Stimulated activated CD4-positive, alpha-beta T cell treated with anti-CD3 and anti-CD28 coated beads, Interleukin-15, amount 100 ng/mL, for 1 hour (primary cell): ENCODE measurements at regions not wholly inside any gene's neighbourhood (a gene's known extent, or its start where the extent isn't known, plus 50 kb on each side); places are given as distances from the start of the nearest gene placed in this dataset.

ENCODE experiments used
- DNase-seq, 2 donors: peaks; one replicate each; pipeline ENCODE4 v3.0.0-alpha.2; 2020; ENCODE audit warnings: low read depth in 1 of 2, low spot score in 1 of 2

GRCh38 chr10:29760138-29760900 lies 125.5 kb upstream of the SVIL start:
- no peak for DNase-seq

- no peak for DNase-seq
These were observed 123.0 kb upstream of the SVIL start for GRCh38 chr10:29757551-29758297.

GRCh38 chr10:29756451-29756850 lies 121.7 kb upstream of the SVIL start:
- no peak for DNase-seq

- no peak for DNase-seq
These were observed 118.5 kb upstream of the SVIL start for GRCh38 chr10:29753283-29753682.

- DNase-seq = no peak
These were observed 116.9 kb upstream of the SVIL start for GRCh38 chr10:29751684-29752083.

- DNase-seq = no peak
These were observed 116.5 kb upstream of the SVIL start for GRCh38 chr10:29751240-29751639.

GRCh38 chr10:29749150-29749549 lies 114.4 kb upstream of the SVIL start:
- no peak for DNase-seq

- DNase-seq = no peak
These were observed 113.4 kb upstream of the SVIL start for GRCh38 chr10:29748109-29748650.

GRCh38 chr10:29746080-29746797 lies 111.5 kb upstream of the SVIL start:
- DNase-seq = no peak

- DNase-seq = no peak
These were observed 106.3 kb upstream of the SVIL start for GRCh38 chr10:29740981-29741545.

- no peak for DNase-seq
These were observed 103.6 kb upstream of the SVIL start for GRCh38 chr10:29738341-29738740.

GRCh38 chr10:29737074-29737593 lies 102.4 kb upstream of the SVIL start:
- peak in 1 of 2 donors; percentile 5 for DNase-seq

- DNase-seq = no peak
These were observed 101.7 kb upstream of the SVIL start for GRCh38 chr10:29736366-29737073.

GRCh38 chr10:29735628-29736365 lies 101.0 kb upstream of the SVIL start:
- peak; percentile 76 to 81 for DNase-seq

GRCh38 chr10:29734962-29735627 lies 100.3 kb upstream of the SVIL start:
- DNase-seq = peak; percentile 25 to 37

GRCh38 chr10:29734640-29734961 lies 99.8 kb upstream of the SVIL start:
- no peak for DNase-seq

- no peak for DNase-seq
These were observed 98.6 kb upstream of the SVIL start for GRCh38 chr10:29733323-29733722.

GRCh38 chr10:29732918-29733317 lies 98.1 kb upstream of the SVIL start:
- DNase-seq = no peak

GRCh38 chr10:29731760-29732159 lies 97.0 kb upstream of the SVIL start:
- no peak for DNase-seq
